Bronchial epithelial cell (primary cell): ENCODE measurements at regions not wholly inside any gene's neighbourhood (a gene's known extent, or its start where the extent isn't known, plus 50 kb on each side); places are given as distances from the start of the nearest gene placed in this dataset.

Experiments used
- DNase-seq: peaks from one replicate; pipeline ENCODE4 v3.0.0-alpha.2; 2010; ENCODE audit warnings: low read depth
- FAIRE-seq: peaks from 2 replicates; lab custom pipeline; 2011; peaks lifted over from hg19 to GRCh38; lab: Jason Lieb, UNC
- H3K27me3 ChIP-seq: 2 replicates; pipeline ENCODE4 v1.5.1; 2011; ENCODE audit warnings: low read length; ENCODE audit not compliant: control insufficient read depth, insufficient read depth
- H3K36me3 ChIP-seq: 2 replicates; pipeline ENCODE4 v1.5.1; 2011; ENCODE audit warnings: low read length; ENCODE audit not compliant: control insufficient read depth, insufficient read depth
- H3K4me3 ChIP-seq: 2 replicates; pipeline ENCODE4 v1.5.1; 2011; ENCODE audit warnings: mild to moderate bottlenecking, low read depth, low read length, control low read depth
- CTCF ChIP-seq: IDR thresholded peaks from 2 replicates; pipeline ENCODE4 v1.5.1; 2011; ENCODE audit warnings: mild to moderate bottlenecking, moderate library complexity, low read length, control low read depth, inconsistent platforms; ENCODE audit not compliant: insufficient read depth, severe bottlenecking

- no peak for TF ChIP-seq CTCF
- no peak for DNase-seq
- Histone ChIP-seq H3K36me3 (no peaks in the 10 kb centered on the region), H3K27me3 (no peaks in the 10 kb centered on the region), H3K4me3 (no peak overlapping the region)
- FAIRE-seq: no peak
Measured at GRCh38 chr2:53438692-53439091, 328.9 kb upstream of the CHAC2 start.

DNA sequence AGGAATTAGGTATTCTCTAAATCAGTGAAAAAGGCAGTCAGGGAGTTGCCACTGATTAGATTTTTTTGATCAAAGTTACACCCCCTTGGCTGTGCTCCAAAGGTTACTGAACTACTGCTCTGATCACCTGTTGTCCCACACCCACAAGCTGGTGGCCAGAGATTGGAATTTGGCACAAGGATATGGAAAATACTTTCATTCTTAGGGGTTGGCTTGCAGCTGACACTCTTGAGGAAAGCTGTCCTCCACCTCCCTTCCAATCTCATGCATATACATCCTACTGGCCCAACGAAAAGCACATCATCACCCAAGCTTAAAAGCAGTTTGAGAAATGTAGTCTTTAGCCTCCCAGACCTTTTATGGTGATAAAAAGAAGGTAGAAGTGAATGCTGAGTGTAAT lies 329.5 kb upstream of the CHAC2 start:
- no peak for DNase-seq
- no peak for FAIRE-seq
- H3K4me3 ChIP-seq: no peak overlapping the region
- TF ChIP-seq CTCF: no peak
- no peaks in the 10 kb centered on the region for H3K36me3 ChIP-seq
- H3K27me3 ChIP-seq: no peaks in the 10 kb centered on the region

GRCh38 chr2:53437371-53437770 lies 330.2 kb upstream of the CHAC2 start:
- no peak for TF ChIP-seq CTCF
- H3K27me3 ChIP-seq: no peaks in the 10 kb centered on the region
- no peak overlapping the region for H3K4me3 ChIP-seq
- peak; percentile 32 for DNase-seq
- FAIRE-seq: no peak
- H3K36me3 ChIP-seq: no peaks in the 10 kb centered on the region

DNA sequence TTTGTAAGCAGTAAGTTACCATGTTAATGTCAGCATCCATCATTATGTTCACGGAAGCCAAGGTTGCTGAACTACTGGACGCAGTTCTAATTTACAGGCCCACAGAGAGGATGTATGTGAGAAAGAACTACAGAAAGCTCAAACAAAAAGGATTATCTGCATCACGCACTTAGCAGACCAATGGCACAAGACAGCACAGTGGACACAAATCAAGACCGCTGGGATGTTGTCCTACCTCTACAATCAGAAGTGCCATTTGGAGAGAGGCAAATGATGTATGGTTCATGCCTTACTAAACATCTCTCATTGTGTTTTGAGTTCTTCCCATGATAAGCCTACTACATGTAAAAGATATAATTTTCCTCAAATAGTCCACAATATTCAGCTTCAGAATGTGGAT lies 330.7 kb upstream of the CHAC2 start:
- Histone ChIP-seq H3K27me3 (no peaks in the 10 kb centered on the region), H3K36me3 (no peaks in the 10 kb centered on the region), H3K4me3 (no peak overlapping the region)
- DNase-seq (no peak), FAIRE-seq (no peak)
- no peak for TF ChIP-seq CTCF

- Histone ChIP-seq H3K27me3 (no peaks in the 10 kb centered on the region), H3K4me3 (no peak overlapping the region), H3K36me3 (no peaks in the 10 kb centered on the region)
- DNase-seq (no peak), FAIRE-seq (no peak)
- TF ChIP-seq CTCF: no peak
Measured at GRCh38 chr2:53435610-53436009, 332.0 kb upstream of the CHAC2 start.

GRCh38 chr2:53434466-53434865 lies 333.1 kb upstream of the CHAC2 start:
- DNase-seq: no peak
- no peak for TF ChIP-seq CTCF
- no peak for FAIRE-seq

More at GRCh38 chr2:53434466-53434865, 333.1 kb upstream of the CHAC2 start:
- no peak overlapping the region for H3K4me3 ChIP-seq
- H3K27me3 ChIP-seq: no peaks in the 10 kb centered on the region
- no peaks in the 10 kb centered on the region for H3K36me3 ChIP-seq
